Esophagus (tissue), 2 donors: ENCODE measurements at regions not wholly inside any gene's neighbourhood (a gene's known extent, or its start where the extent isn't known, plus 50 kb on each side); places are given as distances from the start of the nearest gene placed in this dataset.

Experiments used
- H3K27ac ChIP-seq, 2 donors: one replicate each; pipeline ENCODE4 v1.5.1; 2013; ENCODE audit warnings: low read depth in 2 of 2, mild to moderate bottlenecking in 2 of 2, inconsistent platforms in 1 of 2, low read length in 1 of 2, moderate library complexity in 1 of 2
- H3K27me3 ChIP-seq, 2 donors: one replicate each; pipeline ENCODE4 v1.6.1; 2013; ENCODE audit warnings: low read length in 2 of 2, control low read depth in 1 of 2, mild to moderate bottlenecking in 1 of 2; ENCODE audit not compliant: insufficient read depth in 2 of 2, control insufficient read depth in 1 of 2
- H3K36me3 ChIP-seq, 2 donors: one replicate each; pipeline ENCODE4 v1.6.1; 2013; ENCODE audit warnings: low read length in 1 of 2; ENCODE audit not compliant: control insufficient read depth in 2 of 2, insufficient read depth in 2 of 2
- H3K4me1 ChIP-seq, 2 donors: one replicate each; pipeline ENCODE4 v1.6.1; 2013; ENCODE audit warnings: low read length in 1 of 2; ENCODE audit not compliant: control insufficient read depth in 2 of 2, insufficient read depth in 2 of 2
- H3K4me3 ChIP-seq, 2 donors: one replicate each; pipeline ENCODE4 v1.5.1; 2013; ENCODE audit warnings: low read length in 2 of 2, mild to moderate bottlenecking in 2 of 2, low read depth in 1 of 2, moderate library complexity in 1 of 2
- H3K9me3 ChIP-seq, 2 donors: one replicate each; pipeline ENCODE4 v1.6.1; 2013; ENCODE audit warnings: mild to moderate bottlenecking in 2 of 2, low read depth in 1 of 2, low read length in 1 of 2, moderate library complexity in 1 of 2; ENCODE audit not compliant: control insufficient read depth in 2 of 2, insufficient read depth in 1 of 2
- WGBS, 2 donors: extraction: QIAGEN DNeasy Blood & Tissue Kit; methylation state at CpG; one replicate each; pipeline ENCODE4 v1.1.7; 2013; 5-methylcytosine and 5-hydroxymethylcytosine counted together
- donor health status: healthy with polysubstance abuse.
- donor health status: Bipolar disorder and iron deficiency.

GRCh38 chr5:72604798-72605154 is 97.6 kb upstream of the ZNF366 start:
- 68 to 82% methylated on average over 2 of the region's 2 CpGs for WGBS, 2 donors
- Histone ChIP-seq H3K9me3 (no peaks in the 10 kb centered on the region), H3K4me1 (peaks cover 0 to 3% of the 10 kb centered on the region in 2 donors), H3K27me3 (no peaks in the 10 kb centered on the region), H3K4me3 (no peak overlapping the region), H3K36me3 (no peaks in the 10 kb centered on the region), H3K27ac (no peak overlapping the region)

- no peak overlapping the region for H3K27ac ChIP-seq
- WGBS, 2 donors = 66% methylated on average over 11 of the region's 11 CpGs
Measured at GRCh38 chr5:72604111-72604797, 97.0 kb upstream of the ZNF366 start.

DNA sequence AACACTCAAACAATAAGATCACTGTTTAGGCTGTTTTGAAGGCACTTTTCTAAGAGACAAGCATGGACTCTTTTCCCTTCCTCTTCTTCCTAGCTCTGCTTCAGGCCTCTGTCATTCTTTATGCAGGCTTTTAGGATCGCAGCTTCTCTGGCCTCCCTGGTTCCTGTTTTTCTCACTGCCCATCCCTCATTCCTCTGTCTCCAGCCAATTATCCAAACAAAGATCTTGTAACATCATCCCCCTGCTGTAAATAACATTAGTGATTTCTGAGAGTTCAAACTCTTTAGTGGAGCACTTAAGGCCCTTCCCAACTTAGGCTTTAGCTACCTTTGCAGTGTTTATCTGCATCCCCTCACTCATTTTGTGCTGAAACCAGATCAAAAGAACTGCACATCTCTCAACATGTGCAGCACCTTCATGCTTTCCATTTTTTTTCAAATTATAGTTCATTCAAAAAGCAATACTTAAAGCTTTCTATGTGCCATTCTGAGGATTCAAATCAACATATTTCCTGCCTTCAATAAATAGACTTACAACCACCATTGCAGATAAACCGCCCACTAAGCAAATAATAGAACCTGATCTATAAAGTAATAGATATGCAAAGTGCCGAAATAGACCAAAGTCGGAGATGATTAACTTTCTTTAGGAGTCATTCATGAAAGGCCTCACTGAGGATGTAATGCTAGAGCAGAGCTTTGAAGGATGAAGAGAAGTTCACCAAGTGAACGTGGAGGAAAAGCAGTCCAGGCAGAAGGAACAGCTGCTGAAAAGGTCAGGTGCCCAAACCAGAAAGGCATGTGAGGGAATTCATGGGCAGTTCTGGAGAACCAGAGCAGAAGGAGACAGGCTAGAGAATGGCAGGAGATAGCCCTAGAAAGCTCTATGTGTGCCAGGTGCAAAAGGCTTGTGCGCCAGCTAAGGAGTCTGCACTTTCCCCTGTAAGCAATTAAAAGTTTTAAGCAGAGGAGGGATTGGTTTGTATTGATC is 95.8 kb upstream of the ZNF366 start:
- Histone ChIP-seq H3K4me1 (peaks cover 0 to 3% of the 10 kb centered on the region in 2 donors), H3K4me3 (no peak overlapping the region), H3K9me3 (no peaks in the 10 kb centered on the region), H3K36me3 (no peaks in the 10 kb centered on the region), H3K27ac (no peak overlapping the region), H3K27me3 (no peaks in the 10 kb centered on the region)
- WGBS, 2 donors = 78 to 92% methylated on average over 6 of the region's 6 CpGs

More at GRCh38 chr5:72604111-72604797, 97.0 kb upstream of the ZNF366 start:
- Histone ChIP-seq H3K36me3 (no peaks in the 10 kb centered on the region), H3K4me3 (no peak overlapping the region), H3K27me3 (no peaks in the 10 kb centered on the region), H3K9me3 (no peaks in the 10 kb centered on the region), H3K4me1 (peaks cover 0 to 3% of the 10 kb centered on the region in 2 donors)

- H3K27ac ChIP-seq = no peak overlapping the region
- H3K4me3 ChIP-seq = no peak overlapping the region
- 65 to 79% methylated on average over 1 of the region's 1 CpG for WGBS, 2 donors
- H3K4me1 ChIP-seq = no peaks in the 10 kb centered on the region
- H3K9me3 ChIP-seq = no peaks in the 10 kb centered on the region
- no peaks in the 10 kb centered on the region for H3K27me3 ChIP-seq
- H3K36me3 ChIP-seq = no peaks in the 10 kb centered on the region
Measured at GRCh38 chr5:72601861-72602260, 94.7 kb upstream of the ZNF366 start.

- Histone ChIP-seq H3K27ac (no peak overlapping the region), H3K9me3 (no peaks in the 10 kb centered on the region), H3K36me3 (no peaks in the 10 kb centered on the region), H3K4me3 (no peak overlapping the region), H3K27me3 (no peaks in the 10 kb centered on the region), H3K4me1 (no peaks in the 10 kb centered on the region)
- 71 to 83% methylated on average over 3 of the region's 3 CpGs for WGBS, 2 donors
Measured at GRCh38 chr5:72600391-72600981, 93.3 kb upstream of the ZNF366 start.

DNA sequence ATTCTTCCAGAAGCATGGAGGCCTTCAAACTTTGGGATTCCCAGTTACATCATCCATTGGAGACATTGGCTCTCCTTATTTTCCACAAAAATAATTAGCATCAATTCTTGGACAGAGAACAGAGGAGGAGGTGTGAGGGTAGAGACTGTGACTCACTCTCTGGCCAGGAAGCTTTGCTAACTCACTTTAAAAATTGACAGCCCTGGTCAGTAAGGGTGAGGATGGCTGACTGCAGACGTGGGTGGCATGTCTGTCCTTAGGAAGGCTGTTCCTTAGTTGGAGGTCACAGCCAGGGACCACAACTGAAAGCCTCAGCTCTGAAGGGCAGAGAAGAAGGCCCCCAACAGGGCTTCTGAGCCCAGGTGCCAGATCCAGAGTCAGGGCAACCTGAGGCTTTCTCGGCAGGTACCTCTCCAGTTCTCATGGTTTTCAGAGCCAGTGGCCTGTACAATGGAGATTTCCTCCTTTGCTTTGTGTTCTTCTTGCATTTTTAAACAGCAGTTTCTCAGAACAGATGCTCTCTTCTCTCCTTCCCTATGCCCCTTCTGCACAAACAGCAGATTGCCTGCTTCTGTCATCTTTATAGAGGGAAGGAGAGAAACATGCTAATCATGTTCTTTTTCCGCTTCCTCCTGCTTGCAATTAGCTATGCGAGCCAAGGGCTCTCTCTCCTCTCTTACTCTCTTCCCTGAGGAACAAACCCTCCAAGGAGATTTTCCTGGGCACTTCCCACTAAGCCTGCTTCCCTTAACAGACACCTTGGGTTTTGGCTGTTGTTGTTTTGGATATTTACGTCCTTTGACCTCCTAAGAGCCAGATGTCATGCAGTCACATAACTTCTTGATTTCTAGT is 92.5 kb upstream of the ZNF366 start:
- H3K27ac ChIP-seq = no peak overlapping the region
- no peaks in the 10 kb centered on the region for H3K27me3 ChIP-seq
- H3K4me1 ChIP-seq = no peaks in the 10 kb centered on the region
- H3K9me3 ChIP-seq = no peaks in the 10 kb centered on the region
- H3K4me3 ChIP-seq = no peak overlapping the region
- no peaks in the 10 kb centered on the region for H3K36me3 ChIP-seq
- WGBS, 2 donors = 73 to 84% methylated on average over 5 of the region's 5 CpGs

DNA sequence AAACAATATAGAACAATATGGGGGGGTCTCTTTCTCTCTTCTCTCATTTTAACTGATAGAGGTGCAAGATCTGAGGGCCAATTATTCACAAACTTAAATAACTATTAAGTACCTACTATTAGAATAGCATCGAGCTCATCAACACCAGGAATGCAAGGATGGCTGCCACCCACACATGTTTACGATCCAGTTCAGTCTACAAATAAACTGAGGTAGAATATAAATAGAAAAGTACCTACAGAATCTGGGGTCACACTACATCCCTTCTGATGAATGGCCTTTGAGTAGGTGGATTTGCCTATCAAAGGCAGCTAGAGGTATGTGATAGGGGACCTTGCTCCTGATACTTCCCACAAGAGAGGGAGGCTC is 91.8 kb upstream of the ZNF366 start:
- Histone ChIP-seq H3K36me3 (no peaks in the 10 kb centered on the region), H3K9me3 (no peaks in the 10 kb centered on the region), H3K27ac (no peak overlapping the region), H3K4me3 (no peak overlapping the region), H3K4me1 (no peaks in the 10 kb centered on the region), H3K27me3 (no peaks in the 10 kb centered on the region)
- WGBS, 2 donors = 98% methylated on average over 2 of the region's 2 CpGs

- Histone ChIP-seq H3K36me3 (no peaks in the 10 kb centered on the region), H3K4me1 (no peaks in the 10 kb centered on the region), H3K4me3 (no peak overlapping the region), H3K27ac (no peak overlapping the region), H3K9me3 (no peaks in the 10 kb centered on the region), H3K27me3 (no peaks in the 10 kb centered on the region)
- 68 to 78% methylated on average over 5 of the region's 5 CpGs for WGBS, 2 donors
Measured at GRCh38 chr5:72598401-72599064, 91.3 kb upstream of the ZNF366 start.
